SKM-1 treated with dmso at 0.1 percent for 144 hours (cell line): ENCODE measurements at regions not wholly inside any gene's neighbourhood (a gene's known extent, or its start where the extent isn't known, plus 50 kb on each side); places are given as distances from the start of the nearest gene placed in this dataset.
"Not testable (repeated sequence)": the region's sequence is repeated elsewhere in the genome, so short reads cannot be mapped to it uniquely, and the experiment has no call there.

Experiments
- DNase-seq: peaks from one replicate; lab custom pipeline; 2025; ENCODE audit not compliant: unreplicated experiment; lab: John Stamatoyannopoulos, UW

- DNase-seq, result no peak
These were observed 678.7 kb downstream of the MAT2B start for GRCh38 chr5:164184158-164184557.

GRCh38 chr5:164185000-164185399 lies 679.6 kb downstream of the MAT2B start:
- no peak for DNase-seq

GRCh38 chr5:164186550-164186949 lies 681.1 kb downstream of the MAT2B start:
- no peak for DNase-seq

- no peak for DNase-seq
These were observed 682.4 kb downstream of the MAT2B start for GRCh38 chr5:164187785-164188184.

GRCh38 chr5:164188733-164189148 lies 683.3 kb downstream of the MAT2B start:
- DNase-seq, result no peak

GRCh38 chr5:164191240-164191639 lies 685.8 kb downstream of the MAT2B start:
- DNase-seq, result no peak

- no peak for DNase-seq
These were observed 696.9 kb downstream of the MAT2B start for GRCh38 chr5:164202338-164202737.

- DNase-seq, result no peak
These were observed 698.3 kb downstream of the MAT2B start for GRCh38 chr5:164203581-164204225.

GRCh38 chr5:164204338-164204946 lies 699.0 kb downstream of the MAT2B start:
- no peak for DNase-seq

- DNase-seq, result no peak
These were observed 700.8 kb downstream of the MAT2B start for GRCh38 chr5:164206196-164206595.

GRCh38 chr5:164207646-164208045 lies 702.2 kb downstream of the MAT2B start:
- no peak for DNase-seq

GRCh38 chr5:164210491-164210890 lies 705.1 kb downstream of the MAT2B start:
- DNase-seq, result no peak

- DNase-seq, result no peak
These were observed 709.3 kb downstream of the MAT2B start for GRCh38 chr5:164214698-164215097.

GRCh38 chr5:164217464-164217863 lies 712.0 kb downstream of the MAT2B start:
- DNase-seq, result no peak

GRCh38 chr5:164220522-164220921 lies 715.1 kb downstream of the MAT2B start:
- DNase-seq, result no peak

- no peak for DNase-seq
These were observed 718.8 kb downstream of the MAT2B start for GRCh38 chr5:164224236-164224635.

- DNase-seq, result no peak
These were observed 719.4 kb downstream of the MAT2B start for GRCh38 chr5:164224772-164225171.

GRCh38 chr5:164230341-164230740 lies 724.9 kb downstream of the MAT2B start:
- DNase-seq, result no peak

GRCh38 chr5:164233791-164234190 lies 728.4 kb downstream of the MAT2B start:
- DNase-seq, result no peak

- no peak for DNase-seq
These were observed 728.9 kb downstream of the MAT2B start for GRCh38 chr5:164234321-164234720.

- DNase-seq, result no peak
These were observed 730.0 kb downstream of the MAT2B start for GRCh38 chr5:164235300-164235891.

- no peak for DNase-seq
These were observed 732.1 kb downstream of the MAT2B start for GRCh38 chr5:164237486-164237885.

GRCh38 chr5:164251781-164252180 lies 746.4 kb downstream of the MAT2B start:
- not testable (repeated sequence) for DNase-seq
